ENCODE measurements at regions not wholly inside any gene's neighbourhood (a gene's known extent, or its start where the extent isn't known, plus 50 kb on each side); places are given as distances from the start of the nearest gene placed in this dataset.
"Not testable (repeated sequence)": the region's sequence is repeated elsewhere in the genome, so short reads cannot be mapped to it uniquely, and the experiment has no call there.

DNA sequence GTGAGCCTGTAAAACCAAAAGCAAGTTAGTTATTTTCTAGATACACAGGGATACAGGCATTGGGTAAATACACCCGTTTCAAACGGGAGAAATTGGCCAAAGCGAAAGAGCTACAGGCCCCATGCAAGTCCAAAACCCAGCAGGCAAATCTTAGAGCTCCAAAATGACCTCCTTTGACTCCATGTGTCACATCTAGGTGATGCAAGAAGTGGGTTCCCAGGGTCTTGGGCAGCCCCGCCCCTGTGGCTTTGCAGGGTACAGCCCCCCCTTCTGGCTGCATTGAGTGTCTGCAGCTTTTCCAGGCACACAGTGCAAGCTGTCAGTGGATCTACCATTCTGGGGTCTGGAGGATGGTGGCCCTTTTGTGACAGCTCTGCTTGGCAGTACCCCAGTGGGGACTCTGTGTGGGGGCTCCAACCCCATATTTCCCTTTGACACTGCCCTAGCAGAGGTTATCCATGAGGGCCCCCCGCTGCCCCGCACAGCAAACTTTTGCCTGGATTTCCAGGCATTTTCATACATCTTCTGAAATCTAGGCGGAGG is 1367.6 kb downstream of the CDH12 start:
- TF ChIP-seq, protein P1, sequence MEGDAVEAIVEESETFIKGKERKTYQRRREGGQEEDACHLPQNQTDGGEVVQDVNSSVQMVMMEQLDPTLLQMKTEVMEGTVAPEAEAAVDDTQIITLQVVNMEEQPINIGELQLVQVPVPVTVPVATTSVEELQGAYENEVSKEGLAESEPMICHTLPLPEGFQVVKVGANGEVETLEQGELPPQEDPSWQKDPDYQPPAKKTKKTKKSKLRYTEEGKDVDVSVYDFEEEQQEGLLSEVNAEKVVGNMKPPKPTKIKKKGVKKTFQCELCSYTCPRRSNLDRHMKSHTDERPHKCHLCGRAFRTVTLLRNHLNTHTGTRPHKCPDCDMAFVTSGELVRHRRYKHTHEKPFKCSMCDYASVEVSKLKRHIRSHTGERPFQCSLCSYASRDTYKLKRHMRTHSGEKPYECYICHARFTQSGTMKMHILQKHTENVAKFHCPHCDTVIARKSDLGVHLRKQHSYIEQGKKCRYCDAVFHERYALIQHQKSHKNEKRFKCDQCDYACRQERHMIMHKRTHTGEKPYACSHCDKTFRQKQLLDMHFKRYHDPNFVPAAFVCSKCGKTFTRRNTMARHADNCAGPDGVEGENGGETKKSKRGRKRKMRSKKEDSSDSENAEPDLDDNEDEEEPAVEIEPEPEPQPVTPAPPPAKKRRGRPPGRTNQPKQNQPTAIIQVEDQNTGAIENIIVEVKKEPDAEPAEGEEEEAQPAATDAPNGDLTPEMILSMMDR (IDR thresholded peaks at IDR 0.05), result not testable (repeated sequence)
- TF ChIP-seq POLR2A, POLR2AphosphoS5 (IDR thresholded peaks at IDR 0.05): not testable (repeated sequence)
